Keratinocyte (primary cell): ENCODE measurements at regions not wholly inside any gene's neighbourhood (a gene's known extent, or its start where the extent isn't known, plus 50 kb on each side); places are given as distances from the start of the nearest gene placed in this dataset.

Source experiments
- DNase-seq: peaks from one replicate; pipeline ENCODE4 v3.0.0-alpha.2; 2011; ENCODE audit warnings: low read depth, missing footprints, low spot score
- FAIRE-seq: peaks from 2 replicates; lab custom pipeline; 2011; peaks lifted over from hg19 to GRCh38; lab: Jason Lieb, UNC
- H2AFZ ChIP-seq: 2 replicates; pipeline ENCODE4 v1.6.0; 2012; ENCODE audit warnings: low read length, control low read depth, inconsistent platforms; ENCODE audit not compliant: control insufficient read depth
- H3K27ac ChIP-seq: 2 replicates; pipeline ENCODE4 v1.5.1; 2011; ENCODE audit warnings: low read length; ENCODE audit not compliant: control insufficient read depth, insufficient read depth
- H3K27me3 ChIP-seq: 3 replicates; pipeline ENCODE4 v1.6.0; 2011; ENCODE audit warnings: low read length; ENCODE audit not compliant: control insufficient read depth, insufficient read depth; ENCODE audit errors: extremely low read depth
- H3K36me3 ChIP-seq, 2 experiments: 2 replicates in 1 of 2; 3 replicates in 1 of 2; pipeline ENCODE4 v1.5.1; 2011; ENCODE audit warnings: low read length in 2 of 2, mild to moderate bottlenecking in 1 of 2; ENCODE audit not compliant: control insufficient read depth in 2 of 2, insufficient read depth in 2 of 2; ENCODE audit errors: extremely low read depth in 1 of 2
- H3K4me1 ChIP-seq: 3 replicates; pipeline ENCODE4 v1.5.1; 2011; ENCODE audit warnings: low read length; ENCODE audit not compliant: control insufficient read depth, insufficient read depth; ENCODE audit errors: extremely low read depth
- H3K4me2 ChIP-seq: 3 replicates; pipeline ENCODE4 v1.6.0; 2011; ENCODE audit warnings: low read depth, low read length; ENCODE audit not compliant: control insufficient read depth, insufficient read depth; ENCODE audit errors: extremely low read depth
- H3K4me3 ChIP-seq, 3 experiments: fragments of 200-600 bp in 1 of 3; sonication (generic) in 1 of 3; 2 replicates in 2 of 3; 3 replicates in 1 of 3; pipeline ENCODE4 v1.5.1; 2011 to 2016; ENCODE audit warnings: low read length in 3 of 3, mild to moderate bottlenecking in 3 of 3, control low read depth in 2 of 3, inconsistent platforms in 1 of 3, low read depth in 1 of 3, mixed read lengths in 1 of 3, mixed run types in 1 of 3, moderate library complexity in 1 of 3; ENCODE audit not compliant: control insufficient read depth in 2 of 3, insufficient read depth in 2 of 3; ENCODE audit errors: extremely low read depth in 1 of 3
- H3K79me2 ChIP-seq: 2 replicates; pipeline ENCODE4 v1.6.0; 2012; ENCODE audit warnings: low read length; ENCODE audit not compliant: control insufficient read depth, insufficient read depth
- H3K9ac ChIP-seq: 3 replicates; pipeline ENCODE4 v1.6.0; 2011; ENCODE audit warnings: low read length; ENCODE audit not compliant: control insufficient read depth, insufficient read depth; ENCODE audit errors: extremely low read depth
- H3K9me1 ChIP-seq: 3 replicates; pipeline ENCODE4 v1.6.0; 2011; ENCODE audit warnings: low read length; ENCODE audit not compliant: control insufficient read depth, insufficient read depth; ENCODE audit errors: extremely low read depth
- H3K9me3 ChIP-seq: 2 replicates; pipeline ENCODE4 v1.5.1; 2012; ENCODE audit warnings: low read depth, low read length; ENCODE audit not compliant: control insufficient read depth
- H4K20me1 ChIP-seq: 3 replicates; pipeline ENCODE4 v1.6.0; 2011; ENCODE audit warnings: low read length; ENCODE audit not compliant: control insufficient read depth, insufficient read depth; ENCODE audit errors: extremely low read depth
- EZH2 ChIP-seq: IDR thresholded peaks from one replicate; pipeline ENCODE4 v1.6.1; 2012; ENCODE audit warnings: inconsistent platforms, mild to moderate bottlenecking, low read length, moderate library complexity
- dilution Hi-C: fragments of 300-500 bp; cut with MboI; formaldehyde crosslinking; loops from one replicate; pipeline ENCODE4 v1.7.0; 2020; ENCODE audit warnings: low sequenced_read_pairs; ENCODE audit not compliant: extremely low pct_ligation_motif_present
- TF ChIP-seq, protein P1 (sequence below), 3 experiments: IDR thresholded peaks in 1 of 3; conservative IDR thresholded peaks in 1 of 3; optimal IDR thresholded peaks in 1 of 3; 2 replicates in 2 of 3; 3 replicates in 1 of 3; pipeline versions ENCODE3 to v1.5.1; 2011; ENCODE audit warnings: low read length in 3 of 3, mild to moderate bottlenecking in 3 of 3, moderate library complexity in 2 of 3, control low read depth in 1 of 3, inconsistent platforms in 1 of 3; ENCODE audit not compliant: insufficient read depth in 2 of 3; ENCODE audit errors: extremely low read depth in 1 of 3

DNA sequence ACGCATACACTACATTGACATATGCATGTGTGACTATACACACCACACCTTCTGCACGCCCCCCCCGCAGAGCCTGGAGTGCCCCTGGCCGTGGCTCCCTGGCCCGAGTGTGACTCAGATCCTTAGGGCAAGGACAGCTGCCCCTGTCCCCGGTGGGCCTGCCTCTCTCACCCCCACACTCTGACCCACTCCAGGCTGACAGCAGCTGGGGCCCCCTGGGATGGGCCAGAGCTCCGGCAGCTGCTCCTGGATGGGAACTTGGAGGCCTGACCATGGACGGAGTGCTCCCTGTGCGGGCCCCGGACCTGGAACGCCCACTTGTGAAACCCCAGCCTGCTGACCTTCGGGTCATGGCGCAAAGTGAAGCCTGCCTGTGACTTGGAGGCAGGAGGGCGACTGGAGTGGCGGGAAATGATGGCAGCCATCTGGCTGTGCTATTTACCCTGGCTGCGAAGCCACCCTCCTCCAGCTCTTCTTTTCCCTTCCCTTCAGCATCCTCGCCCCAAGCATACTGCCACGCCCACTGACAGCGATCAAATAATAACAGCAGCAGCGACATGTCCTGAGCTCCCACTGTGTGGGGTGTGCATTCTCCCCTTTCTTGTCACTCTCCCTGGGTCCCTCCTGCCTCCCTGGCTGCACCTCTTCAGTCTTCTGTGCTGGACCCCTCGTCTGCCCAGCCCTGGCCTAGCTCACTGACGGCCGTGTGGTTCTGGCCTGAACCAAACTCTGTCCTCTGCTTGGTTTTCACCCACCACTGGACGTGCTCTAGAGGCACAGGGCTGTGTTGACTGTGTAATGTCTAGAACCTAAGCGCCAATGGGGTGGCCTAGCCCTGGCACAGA is 90.7 kb upstream of the MEF2A start:
- H3K4me3 ChIP-seq: no peak overlapping the region
- H3K4me1 ChIP-seq: peaks cover 26% of the 10 kb centered on the region
- no peaks in the 10 kb centered on the region for H3K9me3 ChIP-seq
- peak overlapping the region; percentile 24 for H3K4me2 ChIP-seq
- FAIRE-seq: no peak
- H4K20me1 ChIP-seq: no peaks in the 10 kb centered on the region
- TF ChIP-seq EZH2: no peak
- TF ChIP-seq, protein P1, sequence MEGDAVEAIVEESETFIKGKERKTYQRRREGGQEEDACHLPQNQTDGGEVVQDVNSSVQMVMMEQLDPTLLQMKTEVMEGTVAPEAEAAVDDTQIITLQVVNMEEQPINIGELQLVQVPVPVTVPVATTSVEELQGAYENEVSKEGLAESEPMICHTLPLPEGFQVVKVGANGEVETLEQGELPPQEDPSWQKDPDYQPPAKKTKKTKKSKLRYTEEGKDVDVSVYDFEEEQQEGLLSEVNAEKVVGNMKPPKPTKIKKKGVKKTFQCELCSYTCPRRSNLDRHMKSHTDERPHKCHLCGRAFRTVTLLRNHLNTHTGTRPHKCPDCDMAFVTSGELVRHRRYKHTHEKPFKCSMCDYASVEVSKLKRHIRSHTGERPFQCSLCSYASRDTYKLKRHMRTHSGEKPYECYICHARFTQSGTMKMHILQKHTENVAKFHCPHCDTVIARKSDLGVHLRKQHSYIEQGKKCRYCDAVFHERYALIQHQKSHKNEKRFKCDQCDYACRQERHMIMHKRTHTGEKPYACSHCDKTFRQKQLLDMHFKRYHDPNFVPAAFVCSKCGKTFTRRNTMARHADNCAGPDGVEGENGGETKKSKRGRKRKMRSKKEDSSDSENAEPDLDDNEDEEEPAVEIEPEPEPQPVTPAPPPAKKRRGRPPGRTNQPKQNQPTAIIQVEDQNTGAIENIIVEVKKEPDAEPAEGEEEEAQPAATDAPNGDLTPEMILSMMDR (optimal IDR thresholded peaks at IDR 0.05 in 1 of 3, IDR thresholded peaks at IDR 0.05 in 1 of 3, conservative IDR thresholded peaks at IDR 0.05 in 1 of 3; ENCODE audit: extremely low read depth in 1 of 3, insufficient read depth in 2 of 3, low read length in 3 of 3): no peak
- dilution Hi-C loops: no loop called here
- H3K9ac ChIP-seq: no peak overlapping the region
- H3K27me3 ChIP-seq: no peaks in the 10 kb centered on the region
- H3K9me1 ChIP-seq: no peaks in the 10 kb centered on the region
- no peak for DNase-seq
- H3K36me3 ChIP-seq: no peaks in the 10 kb centered on the region
- no peaks in the 10 kb centered on the region for H3K79me2 ChIP-seq
- peak overlapping the region; percentile 58 for H2AFZ ChIP-seq
- peak overlapping the region; percentile 19 for H3K27ac ChIP-seq

DNA sequence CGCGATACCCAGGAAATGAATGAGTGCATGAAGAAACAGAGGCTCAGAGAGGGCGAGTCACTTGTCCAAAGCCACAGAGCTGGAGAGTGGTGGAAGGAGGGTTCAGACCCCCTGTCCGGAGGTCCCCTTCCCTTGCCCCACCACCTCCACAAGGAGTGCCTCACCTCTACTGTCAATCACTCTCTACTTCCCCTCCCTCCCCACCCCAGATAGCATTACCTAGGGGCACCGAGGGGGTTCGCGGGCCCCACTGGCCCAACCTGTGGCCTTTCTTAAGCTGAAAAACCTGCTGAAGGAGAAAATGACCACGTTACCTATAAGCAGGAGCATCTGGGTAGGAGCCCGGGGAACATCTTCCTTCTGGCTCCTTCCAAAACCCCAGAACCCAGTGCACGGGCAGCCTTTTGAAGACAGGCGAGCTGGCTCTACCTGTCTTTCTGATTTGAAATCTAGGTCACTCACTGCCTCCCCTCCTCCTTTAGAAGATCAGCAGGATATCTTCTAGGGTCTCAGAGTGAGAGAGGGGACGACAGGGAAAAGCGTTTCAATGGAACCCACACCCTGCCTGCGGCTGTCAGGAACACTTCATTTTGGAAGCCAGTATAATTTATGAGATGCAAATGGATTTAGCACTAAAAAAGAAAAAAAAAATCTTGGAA is 89.9 kb upstream of the MEF2A start:
- FAIRE-seq (no peak), DNase-seq (no peak)
- H3K4me2 ChIP-seq: peak overlapping the region; percentile 70
- H3K79me2 ChIP-seq: no peaks in the 10 kb centered on the region
- H3K27ac ChIP-seq: peak overlapping the region; percentile 56
- no peaks in the 10 kb centered on the region for H3K27me3 ChIP-seq
- no peaks in the 10 kb centered on the region for H4K20me1 ChIP-seq
- peaks cover 26% of the 10 kb centered on the region for H3K4me1 ChIP-seq
- peak overlapping the region; percentile 36 for H3K9ac ChIP-seq
- H3K9me3 ChIP-seq: no peaks in the 10 kb centered on the region
- peak overlapping the region; percentile 58 for H2AFZ ChIP-seq
- no peaks in the 10 kb centered on the region for H3K36me3 ChIP-seq
- TF ChIP-seq EZH2: no peak
- TF ChIP-seq, protein P1 (optimal IDR thresholded peaks at IDR 0.05 in 1 of 3, IDR thresholded peaks at IDR 0.05 in 1 of 3, conservative IDR thresholded peaks at IDR 0.05 in 1 of 3; ENCODE audit: extremely low read depth in 1 of 3, insufficient read depth in 2 of 3, low read length in 3 of 3): no peak
- H3K4me3 ChIP-seq: no peak overlapping the region
- dilution Hi-C loops: no loop called here
- no peaks in the 10 kb centered on the region for H3K9me1 ChIP-seq
